ENCODE measurements at regions not wholly inside any gene's neighbourhood (a gene's known extent, or its start where the extent isn't known, plus 50 kb on each side); places are given as distances from the start of the nearest gene placed in this dataset.

GRCh38 chr3:181383760-181384159 lies 328.0 kb upstream of the SOX2 start:
- TF ChIP-seq CTCF (IDR thresholded peaks at IDR 0.05) (no peak), POLR2A (IDR thresholded peaks at IDR 0.05) (no peak)

Data from body of pancreas (tissue), 4 donors.